ENCODE measurements at regions not wholly inside any gene's neighbourhood (a gene's known extent, or its start where the extent isn't known, plus 50 kb on each side); places are given as distances from the start of the nearest gene placed in this dataset.

- Histone ChIP-seq H3K9ac (ENCODE audit: insufficient read depth, low read depth, low read length) (no peak overlapping the region), H2AFZ (ENCODE audit: low read length) (no peak overlapping the region), H3K27ac (ENCODE audit: extremely low read length, insufficient read depth, low read length) (no peak overlapping the region), H3K4me1 (ENCODE audit: insufficient read depth, low read length) (no peaks in the 10 kb centered on the region), H4K20me1 (ENCODE audit: insufficient read depth, low read length) (no peaks in the 10 kb centered on the region), H3K27me3 (ENCODE audit: control insufficient read depth in 1 of 2, insufficient read depth in 2 of 2, low read length in 2 of 2) (peaks cover 8 to 45% of the 10 kb centered on the region in 2 experiments; a peak in 3 of 5 replicates), H3K4me3 (replicated peaks in 1 of 3; ENCODE audit: insufficient read depth in 1 of 3, low read depth in 2 of 3, low read length in 3 of 3) (no peak overlapping the region), H3K36me3 (replicated peaks in 1 of 2; ENCODE audit: control insufficient read depth in 1 of 2, insufficient read depth in 2 of 2, low read length in 2 of 2) (no peaks in the 10 kb centered on the region), H3K79me2 (ENCODE audit: insufficient read depth, low read length) (no peaks in the 10 kb centered on the region), H3K4me2 (ENCODE audit: low read depth, low read length) (no peak overlapping the region), H3K9me3 (ENCODE audit: low read length) (no peaks in the 10 kb centered on the region)
- intact Hi-C loops (cut with micrococcal nuclease; ENCODE audit: unreplicated experiment) (no loop called here), in situ Hi-C loops (cut with HindIII; ENCODE audit: extremely low pct_ligation_motif_present, low pct_unique_long_range_greater_than_20kb) (no loop called here)
- DNase-seq (ENCODE audit: low spot score) (no peak), ATAC-seq (no peak), FAIRE-seq (no peak)
- BruUV-seq (replicated peaks), result no TSS peak
- ChIA-PET POLR2A (no interaction called here), CTCF (ENCODE audit: low intra/inter-chr PET ratio, low total read pairs) (no interaction called here)
- WGBS (ENCODE audit: low lambda C conversion rate), result under 1% methylated on average over 3 of the region's 3 CpGs
- no peak for TF ChIP-seq ZBTB10 (CRISPR knock-in tag; IDR thresholded peaks at IDR 0.05; ENCODE audit: borderline replicate concordance)
- TF ChIP-seq TEF (CRISPR knock-in tag; IDR thresholded peaks at IDR 0.05), result 0 out of 2 replicates have a peak, but pooled peaks have one; percentile 25
- TF ChIP-seq MIER3 (CRISPR knock-in tag; IDR thresholded peaks at IDR 0.05; ENCODE audit: borderline replicate concordance), result no peak
- no peak for TF ChIP-seq FLYWCH1 (CRISPR knock-in tag; IDR thresholded peaks at IDR 0.05)
- 0 out of 2 replicates have a peak, but pooled peaks have one; percentile 11 for TF ChIP-seq CEBPG (CRISPR knock-in tag; IDR thresholded peaks at IDR 0.05)
- TF ChIP-seq ZNF318 (CRISPR knock-in tag; IDR thresholded peaks at IDR 0.05), result no peak
- no peak for TF ChIP-seq HINFP (CRISPR knock-in tag; IDR thresholded peaks at IDR 0.05; ENCODE audit: low read depth)
- TF ChIP-seq CEBPB (IDR thresholded peaks at IDR 0.05; ENCODE audit: borderline replicate concordance, low read depth, low read length), result peak; percentile 46; the same call in 1 of the 2 replicates
- TF ChIP-seq HOXA9 (CRISPR knock-in tag; IDR thresholded peaks at IDR 0.05; ENCODE audit: borderline replicate concordance), result no peak
- TF ChIP-seq FOXA3 (CRISPR knock-in tag; IDR thresholded peaks at IDR 0.05), result 0 out of 2 replicates have a peak, but pooled peaks have one; percentile 25
- no peak for TF ChIP-seq SMC3 (IDR thresholded peaks at IDR 0.05; ENCODE audit: low read length)
These were observed 51.5 kb upstream of the FGF3 start for GRCh38 chr11:69870766-69871165.

All from HepG2 (cell line).